ENCODE measurements at regions not wholly inside any gene's neighbourhood (a gene's known extent, or its start where the extent isn't known, plus 50 kb on each side); places are given as distances from the start of the nearest gene placed in this dataset.
"Not testable (repeated sequence)": the region's sequence is repeated elsewhere in the genome, so short reads cannot be mapped to it uniquely, and the experiment has no call there.

DNA sequence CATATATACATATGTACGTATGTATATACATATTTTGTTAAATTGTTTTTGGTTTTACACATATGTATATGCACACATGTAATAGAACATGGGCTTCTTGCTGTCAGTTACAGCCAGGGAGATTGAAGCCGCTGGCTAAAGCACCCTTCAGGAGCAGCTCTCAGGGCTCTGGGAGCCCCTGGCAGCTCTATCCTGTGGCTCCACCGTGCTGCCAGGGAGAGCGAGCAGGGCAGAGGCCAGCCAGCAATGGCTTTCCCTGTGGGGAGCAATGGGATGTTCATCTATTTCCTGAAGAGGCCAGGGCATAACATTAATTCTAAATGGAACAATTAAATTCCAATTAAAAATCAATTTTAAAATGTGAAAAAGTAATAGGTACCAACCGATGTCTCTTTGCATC, 102.9 kb downstream of the PSMG1 start:
- no peak for DNase-seq

DNA sequence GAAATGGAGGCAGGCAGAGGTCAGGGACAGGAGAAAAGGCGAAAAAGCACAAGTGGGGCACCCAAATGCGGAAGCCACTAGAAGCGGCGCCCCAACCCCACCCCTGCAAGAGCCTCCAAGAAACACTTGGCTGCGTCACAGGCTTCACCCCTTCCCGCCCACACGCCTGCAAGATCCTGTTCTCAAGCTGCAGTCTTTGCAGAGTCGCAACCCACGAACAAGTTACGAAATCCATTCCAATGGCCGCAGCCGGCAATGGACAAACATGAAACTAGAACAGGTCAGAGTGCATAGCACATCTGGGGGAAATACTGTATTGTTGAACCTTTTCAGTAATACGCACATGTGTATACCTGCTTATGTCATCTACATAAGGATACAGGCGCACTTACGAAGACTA, 103.6 kb downstream of the PSMG1 start:
- DNase-seq, result peak; percentile 98

DNA sequence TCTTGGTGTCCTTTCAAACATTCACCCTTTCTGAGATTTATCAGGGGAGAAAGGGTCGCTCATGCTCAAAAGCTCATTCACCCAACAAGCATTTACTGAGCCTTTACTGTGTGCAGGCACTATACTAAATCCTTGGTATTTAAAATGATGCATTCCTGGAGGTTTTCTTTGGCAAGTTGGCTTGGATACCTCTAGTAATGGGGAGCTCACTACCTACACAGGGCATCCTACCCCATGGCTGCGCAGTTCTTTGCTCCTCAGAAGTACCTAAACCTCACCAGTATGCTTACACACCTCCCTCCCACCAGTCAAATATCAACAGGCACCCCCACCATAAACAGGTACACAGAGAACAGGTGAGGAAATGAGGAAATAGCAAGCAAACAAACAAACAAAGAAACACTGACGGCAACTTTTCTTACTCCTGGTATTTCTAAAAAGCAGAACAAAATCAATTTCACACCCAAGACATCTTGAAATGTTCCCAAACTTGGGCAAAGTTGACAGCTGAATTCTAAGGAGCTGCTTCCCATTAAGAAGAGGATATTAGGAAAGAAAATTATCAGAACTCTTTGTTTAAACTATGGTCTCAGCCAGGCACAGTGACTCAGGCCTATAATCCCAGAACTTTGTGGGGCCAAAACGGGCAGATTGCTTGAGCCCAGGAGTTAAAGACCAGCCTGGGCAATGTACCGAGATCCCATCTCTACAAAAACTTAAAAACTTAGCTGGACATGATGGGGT, 104.8 kb downstream of the PSMG1 start:
- DNase-seq, result no peak

DNA sequence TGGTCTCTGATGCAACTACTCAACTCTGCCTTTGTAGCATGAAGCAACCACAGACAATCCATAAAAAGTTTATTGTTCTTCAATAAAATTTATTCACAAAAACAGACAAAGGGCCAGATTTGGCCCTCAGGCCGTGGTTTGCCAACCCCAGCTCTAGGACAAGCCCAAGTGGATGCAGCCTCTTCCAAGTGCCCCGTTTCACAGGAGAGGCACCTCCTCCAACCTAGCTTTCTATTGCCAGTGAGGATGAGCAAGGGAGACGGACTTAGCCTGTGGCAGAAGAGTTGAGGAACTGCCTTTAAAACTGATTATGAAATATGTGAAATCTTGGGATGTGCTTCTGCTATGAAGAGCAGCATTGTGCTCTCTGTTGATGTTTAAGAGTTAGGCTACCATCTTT, 105.4 kb downstream of the PSMG1 start:
- peak; percentile 73 for DNase-seq

DNA sequence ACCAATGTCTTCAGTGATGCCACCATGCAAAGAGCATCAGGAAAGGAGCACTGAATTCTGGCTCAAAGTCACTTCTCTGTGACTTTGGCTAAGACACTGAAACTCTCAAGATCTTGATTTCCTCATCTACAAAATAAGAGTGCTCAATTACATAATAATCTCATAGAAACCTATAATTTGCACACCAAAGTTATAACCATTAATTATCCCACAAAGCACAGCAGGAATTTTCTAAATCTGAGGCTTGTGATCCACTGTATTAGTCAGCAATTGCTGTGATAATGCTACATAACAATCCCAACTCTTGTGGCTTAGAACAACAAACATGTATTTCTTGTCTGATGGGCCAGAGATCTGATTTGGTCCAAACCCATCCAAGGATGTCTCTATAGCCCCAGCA, 108.7 kb downstream of the PSMG1 start:
- no peak for DNase-seq

DNA sequence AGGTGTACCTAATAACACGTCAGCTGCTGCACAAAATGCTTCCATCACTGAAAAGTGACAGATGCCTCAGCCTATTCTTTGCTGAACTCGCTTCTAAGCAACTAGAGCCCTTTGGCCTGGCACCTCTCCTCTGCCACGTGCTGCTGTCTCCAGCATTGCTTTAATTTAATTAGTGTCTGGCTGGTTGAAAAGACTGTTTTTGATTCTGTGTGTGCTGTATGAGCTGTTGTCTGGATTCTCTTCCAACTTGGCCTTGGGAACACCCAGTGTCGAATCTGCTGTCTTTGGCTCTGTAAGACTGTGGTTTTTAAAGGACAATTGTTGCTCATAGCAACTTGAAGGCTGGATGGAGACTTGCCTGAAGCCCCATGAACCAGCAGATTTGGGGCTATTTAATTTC, 109.5 kb downstream of the PSMG1 start:
- no peak for DNase-seq

DNA sequence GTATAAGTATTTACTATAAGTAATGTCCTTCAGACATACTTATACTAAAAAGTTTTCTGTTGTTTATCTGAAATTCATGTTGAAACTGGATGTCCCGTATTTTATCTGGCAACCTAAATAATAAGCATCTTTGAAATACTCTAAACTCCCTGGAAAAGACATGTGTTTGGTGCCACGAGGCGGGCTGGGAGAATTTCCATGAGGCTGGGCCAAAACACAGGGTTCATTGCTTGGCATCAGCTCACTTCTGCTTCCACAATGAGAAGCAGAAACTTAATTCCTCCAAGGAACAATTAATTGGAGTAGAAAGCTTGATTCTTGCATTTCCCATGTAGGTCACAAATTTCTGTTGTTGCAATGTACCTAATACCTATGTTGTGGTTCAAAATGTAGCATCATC, 110.2 kb downstream of the PSMG1 start:
- no peak for DNase-seq

DNA sequence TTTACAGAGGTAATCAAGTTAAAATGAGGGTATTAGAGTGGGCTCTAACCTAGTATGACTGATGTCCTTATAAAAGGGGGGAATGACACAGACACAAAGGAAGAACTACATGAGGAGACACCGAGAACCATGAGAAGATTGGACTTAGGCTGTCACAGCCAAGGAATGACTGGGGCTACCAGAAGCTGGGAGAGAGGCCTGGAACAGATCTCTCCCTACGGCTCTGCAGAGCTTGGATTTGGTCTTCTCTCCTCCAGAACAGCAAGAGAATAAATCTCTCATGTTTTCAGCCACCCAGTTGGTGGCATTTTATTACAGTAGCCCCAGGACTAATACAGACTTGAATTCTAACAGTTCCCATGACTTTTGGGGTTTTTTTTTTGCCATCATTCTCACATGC, 110.8 kb downstream of the PSMG1 start:
- DNase-seq, result no peak

DNA sequence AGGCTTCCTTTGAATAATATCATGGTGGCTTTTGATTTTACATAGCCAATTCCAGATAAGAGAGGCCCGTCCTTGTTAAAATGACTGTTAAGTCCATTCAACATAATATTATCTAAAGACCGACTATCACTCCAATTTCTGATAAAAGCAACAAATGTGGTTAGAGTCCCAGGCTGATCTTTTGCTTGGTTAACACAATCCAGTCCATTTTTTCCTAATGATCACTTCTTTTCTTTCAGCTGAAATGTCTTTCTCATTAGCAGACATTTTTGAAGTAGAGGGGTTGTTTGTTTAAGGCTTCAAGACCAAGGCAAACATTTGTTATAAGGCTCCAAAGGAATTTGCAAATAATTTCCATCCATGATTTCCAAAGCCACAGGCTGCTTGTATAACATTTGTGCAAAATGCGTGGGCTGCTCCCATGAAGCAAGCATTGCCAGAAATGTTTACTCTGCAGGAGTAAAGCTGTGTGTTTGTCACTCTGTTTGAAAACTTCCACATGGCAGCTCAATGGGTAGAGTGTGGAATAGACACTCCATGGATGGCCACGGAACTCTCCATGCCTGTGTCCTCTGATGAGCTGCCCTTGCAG, 111.5 kb downstream of the PSMG1 start:
- no peak for DNase-seq

DNA sequence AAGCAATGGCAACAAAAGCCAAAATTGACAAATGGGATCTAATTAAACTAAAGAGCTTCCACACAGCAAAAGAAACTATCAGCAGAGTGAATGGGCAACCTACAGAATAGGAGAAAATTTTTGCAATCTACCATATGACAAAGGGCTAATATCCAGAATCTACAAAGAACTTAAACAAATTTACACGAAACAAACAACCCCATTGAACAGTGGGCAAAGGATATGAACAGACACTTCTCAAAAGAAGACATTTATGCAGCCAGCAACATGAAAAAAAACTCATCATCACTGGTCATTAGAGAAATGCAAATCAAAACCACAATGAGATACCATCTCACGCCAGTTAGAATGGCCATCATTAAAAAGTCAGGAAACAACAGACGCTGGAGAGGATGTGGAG, 113.4 kb downstream of the PSMG1 start:
- DNase-seq, result not testable (repeated sequence)

DNA sequence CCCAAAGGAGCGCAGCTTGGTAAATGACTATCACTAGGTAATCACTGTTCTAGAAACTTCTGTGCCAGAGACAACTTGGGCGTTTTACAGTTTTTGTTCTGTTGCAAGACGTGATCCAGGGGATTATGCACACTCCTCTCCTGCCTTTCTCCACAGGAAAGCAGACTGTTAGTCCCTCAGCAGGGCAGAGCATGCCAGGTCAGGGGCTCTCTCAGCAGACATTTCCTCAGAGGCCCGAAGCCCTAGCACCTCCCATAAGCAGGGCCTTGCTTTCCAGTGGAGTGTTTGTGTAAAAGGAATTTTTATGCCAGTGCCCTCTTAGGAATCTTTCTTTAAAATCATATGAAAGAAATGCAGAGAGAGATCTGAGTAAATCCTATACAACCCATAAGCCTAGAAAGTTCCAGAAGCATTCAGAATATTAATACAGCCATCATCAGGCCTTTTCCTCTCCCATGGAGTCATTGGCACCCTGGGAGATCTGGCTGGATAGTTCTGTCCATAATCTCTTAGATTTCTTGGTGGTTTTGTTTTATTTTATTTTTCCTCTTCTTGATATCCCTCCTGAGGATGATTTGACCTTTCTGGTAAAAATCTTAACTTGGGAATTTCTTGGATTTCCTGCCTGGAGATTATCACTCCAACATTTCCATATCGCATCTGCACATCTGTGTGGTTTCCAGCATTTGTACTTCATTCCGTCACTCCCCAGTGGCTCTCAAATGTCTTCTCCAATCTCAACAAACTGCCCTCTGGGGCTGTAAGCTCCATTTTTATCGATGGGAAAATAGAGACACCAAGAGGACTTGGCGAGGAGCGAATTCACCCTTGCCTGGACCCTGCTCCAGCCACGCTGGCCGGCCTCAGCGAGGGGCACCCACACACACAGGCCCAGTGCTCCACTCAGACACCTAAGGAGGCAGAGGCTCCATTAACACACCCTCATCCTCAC, 116.1 kb downstream of the PSMG1 start:
- DNase-seq, result no peak

DNA sequence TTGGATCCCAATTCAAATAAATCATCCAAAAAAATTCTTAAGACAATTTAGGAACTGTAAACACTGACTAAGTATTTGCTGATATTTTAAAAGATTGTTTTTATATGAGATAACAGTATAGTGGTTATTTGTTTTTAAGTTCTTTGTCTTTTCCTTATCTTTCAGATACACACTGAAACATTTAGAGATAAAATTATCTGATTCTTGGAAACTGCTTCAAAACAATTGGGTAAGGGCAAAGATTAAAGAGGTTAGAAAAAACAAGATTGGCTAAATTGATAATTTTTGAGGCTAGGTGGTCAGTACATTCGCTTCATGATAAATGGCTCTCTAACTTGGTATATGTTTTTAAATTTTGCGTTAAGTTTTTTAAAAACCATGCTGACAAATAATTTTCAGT, 117.3 kb downstream of the PSMG1 start:
- DNase-seq, result no peak

DNA sequence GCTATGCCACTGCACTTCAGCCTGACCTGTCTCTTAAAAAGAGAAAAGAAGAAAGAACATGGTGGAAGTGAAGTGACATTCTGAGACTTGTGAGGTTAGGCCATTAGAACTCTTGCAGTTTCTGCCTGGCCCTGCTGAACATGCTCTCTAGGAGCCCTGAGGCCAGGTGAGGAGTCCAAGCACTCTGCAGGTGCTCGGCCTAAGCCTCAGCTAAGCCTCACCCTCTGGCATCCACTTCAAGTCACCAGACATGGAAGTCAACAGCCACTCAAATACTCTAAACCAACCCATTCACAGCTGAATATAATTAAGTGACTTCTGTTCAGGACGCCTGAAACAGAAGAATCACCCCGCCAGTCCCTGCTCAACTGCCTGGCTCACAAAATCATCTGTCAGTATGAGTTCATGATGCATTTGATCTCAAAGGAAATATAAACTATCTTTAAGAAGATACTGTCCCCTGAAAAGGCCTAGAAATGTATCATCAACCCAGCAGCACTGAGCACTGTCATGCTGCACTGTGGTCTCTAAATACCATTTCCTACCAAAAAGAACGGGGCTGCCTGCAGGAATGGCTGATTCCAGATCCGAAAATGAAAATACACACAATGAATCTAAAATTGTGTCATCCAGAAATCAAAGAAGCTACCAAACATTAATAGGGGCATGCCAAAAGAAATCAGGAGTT, 118.8 kb downstream of the PSMG1 start:
- DNase-seq, result no peak

DNA sequence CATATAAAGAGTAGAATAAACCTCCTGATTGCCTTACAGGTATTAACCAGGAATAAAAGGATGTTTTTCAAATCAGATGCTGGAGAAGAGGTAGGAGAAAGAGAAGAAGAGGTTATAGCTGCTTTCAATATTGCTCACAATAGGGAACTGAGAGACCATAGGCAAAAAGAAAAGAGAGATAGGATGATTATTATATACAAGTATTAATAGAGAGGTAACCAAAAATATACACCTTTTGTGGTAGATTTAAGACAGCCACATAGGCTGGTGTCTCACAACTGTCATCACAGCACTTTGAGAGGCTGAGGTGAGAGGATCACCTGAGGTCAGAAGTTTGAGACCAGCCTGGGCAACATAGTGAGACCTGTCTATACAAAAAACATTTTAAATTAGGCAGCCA, 119.7 kb downstream of the PSMG1 start:
- no peak for DNase-seq

DNA sequence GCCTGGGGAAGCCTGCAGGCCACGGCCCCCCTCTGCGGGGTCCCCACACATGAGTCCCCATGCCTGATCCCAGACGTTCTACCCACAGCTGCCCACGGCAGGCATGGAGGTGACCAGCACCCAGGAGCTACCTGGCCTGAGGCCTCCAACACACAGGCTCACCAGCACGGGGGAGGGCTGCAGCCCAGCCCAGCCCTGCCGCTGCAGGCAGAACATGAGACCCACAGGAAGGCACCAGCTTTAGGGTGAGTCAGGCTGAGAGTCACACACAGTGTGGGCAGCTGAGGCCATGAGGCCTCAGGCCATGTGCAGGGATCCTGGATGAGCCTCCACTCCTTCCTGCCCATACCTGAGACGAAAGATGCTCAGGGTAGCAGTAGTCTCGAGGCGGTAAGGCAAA, 121.1 kb downstream of the PSMG1 start:
- DNase-seq, result no peak

DNA sequence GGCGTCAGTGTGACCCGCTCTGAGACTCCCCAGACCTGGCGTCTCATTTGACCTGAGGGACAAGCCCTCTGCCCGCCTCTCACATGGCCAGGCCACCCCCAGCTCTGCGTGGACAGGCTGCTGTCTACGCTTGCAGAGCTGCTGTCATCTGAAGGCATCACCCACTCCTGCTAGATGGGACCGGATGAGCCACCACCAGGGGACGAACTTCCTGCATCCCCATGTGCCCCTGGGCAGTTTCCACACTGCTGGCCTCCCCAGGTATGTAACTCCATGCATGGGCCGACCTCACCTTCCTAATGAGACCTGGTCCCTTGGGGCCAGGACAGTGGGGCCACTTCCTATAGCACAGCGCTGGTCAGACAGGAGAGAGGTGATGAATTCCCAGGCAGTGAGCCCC, 121.5 kb downstream of the PSMG1 start:
- DNase-seq, result no peak

DNA sequence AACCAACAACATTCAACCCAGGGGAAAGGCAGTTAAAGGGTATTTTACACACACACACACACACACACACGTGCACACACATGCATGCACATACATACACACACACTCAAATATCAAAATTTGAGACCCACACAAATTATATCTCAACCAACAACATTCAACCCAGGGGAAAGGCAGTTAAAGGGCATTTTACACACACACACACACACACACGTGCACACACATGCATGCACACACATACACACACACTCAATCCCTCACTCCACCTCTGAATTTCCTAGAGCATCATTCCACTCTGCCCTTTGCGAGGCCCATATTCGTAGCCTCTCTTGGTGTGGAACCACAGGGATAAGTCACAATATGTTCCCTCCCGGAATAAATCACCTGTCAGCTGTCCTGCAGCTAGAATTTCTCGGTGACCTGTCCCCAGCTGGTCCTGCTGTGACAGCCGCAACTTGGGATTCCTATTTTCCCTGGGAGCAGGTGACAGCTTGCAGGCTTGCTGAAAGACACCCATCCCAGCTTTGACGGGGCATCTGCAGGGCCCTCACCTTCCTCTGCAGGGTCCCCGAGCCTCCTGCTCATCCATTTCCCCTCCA, 122.7 kb downstream of the PSMG1 start:
- no peak for DNase-seq

DNA sequence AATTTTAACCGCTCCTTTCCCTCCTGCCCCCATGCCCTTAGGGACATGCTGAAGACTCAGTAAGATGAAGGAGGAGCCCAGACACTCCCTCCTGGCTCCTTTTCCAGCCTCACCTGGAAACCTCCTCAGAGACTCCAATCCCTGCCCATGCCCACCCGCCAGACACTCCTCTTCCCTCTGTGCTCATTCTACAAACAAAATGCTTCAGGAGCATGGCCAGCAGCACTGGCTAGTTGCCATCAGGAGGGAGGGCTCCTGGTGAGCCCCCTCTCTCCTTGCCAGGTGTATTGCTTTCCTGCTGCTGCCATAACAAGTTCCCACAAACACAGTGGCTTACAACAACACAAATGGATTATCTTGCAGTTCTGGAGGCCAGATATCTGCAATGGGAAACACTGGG, 126.1 kb downstream of the PSMG1 start:
- DNase-seq, result no peak

DNA sequence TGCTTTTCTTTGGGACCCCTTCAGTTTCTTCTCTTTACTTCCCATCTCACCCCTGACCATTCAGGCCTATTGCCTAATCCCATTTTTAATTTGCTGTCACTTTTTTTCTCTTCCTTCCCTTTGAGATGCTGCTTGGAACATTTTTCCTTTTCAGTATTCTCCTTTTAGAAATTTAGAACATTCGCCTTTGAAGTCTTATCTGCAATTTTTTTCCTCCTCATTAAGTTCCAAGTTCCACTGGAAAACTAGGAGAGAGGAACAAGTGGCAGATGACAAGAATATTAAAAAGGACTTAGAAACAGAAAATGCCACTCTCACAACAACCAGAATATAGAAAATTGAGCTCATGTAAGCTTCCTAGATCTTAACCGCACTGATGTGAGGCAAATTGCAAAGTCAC, 126.6 kb downstream of the PSMG1 start:
- no peak for DNase-seq

DNA sequence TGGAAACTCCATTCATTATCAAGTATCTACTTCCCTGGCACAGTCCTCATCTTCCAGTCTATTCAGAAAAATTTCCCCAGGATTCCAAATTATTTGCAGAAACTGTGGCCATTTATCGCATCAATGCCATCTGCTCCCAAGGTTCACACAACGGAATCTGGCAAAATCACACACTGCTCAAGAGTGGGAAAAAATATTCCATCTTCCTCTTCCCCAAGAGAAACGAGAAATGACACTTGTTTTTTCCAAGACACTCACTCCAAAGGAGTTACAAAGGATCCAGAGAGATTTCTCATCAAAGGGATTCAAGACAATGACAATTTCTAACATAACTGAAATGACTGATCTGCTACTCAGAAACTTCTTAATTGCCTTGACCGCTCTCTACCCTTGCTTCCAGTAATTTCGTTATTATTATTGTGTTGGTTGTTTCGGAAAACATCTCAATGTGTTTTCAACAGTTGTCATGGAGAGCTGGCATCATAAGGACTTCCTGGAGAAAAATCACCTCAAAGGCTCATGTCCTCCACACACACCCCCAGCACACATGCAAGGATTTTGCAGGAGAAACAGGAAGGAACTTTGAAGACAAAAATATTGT, 128.0 kb downstream of the PSMG1 start:
- DNase-seq, result no peak

DNA sequence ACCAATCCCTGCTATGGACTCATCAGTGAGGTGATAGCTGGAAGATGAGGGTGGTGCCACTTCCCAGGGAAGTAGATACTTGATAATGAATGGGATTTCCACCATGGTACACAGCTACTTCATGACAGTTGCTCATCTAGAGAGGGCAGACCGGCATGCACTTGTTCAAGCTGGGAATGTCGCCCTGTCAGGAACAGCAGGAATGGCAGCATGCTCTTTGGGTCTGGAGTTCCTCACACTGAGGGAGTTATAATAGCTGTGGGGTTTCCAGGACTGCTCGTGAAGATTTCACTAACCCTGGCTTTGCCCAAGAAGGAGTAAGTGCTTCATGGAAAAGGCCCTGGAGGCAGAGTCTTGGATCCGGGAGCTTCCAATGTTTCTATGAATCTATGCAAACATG, 129.2 kb downstream of the PSMG1 start:
- DNase-seq, result no peak

DNA sequence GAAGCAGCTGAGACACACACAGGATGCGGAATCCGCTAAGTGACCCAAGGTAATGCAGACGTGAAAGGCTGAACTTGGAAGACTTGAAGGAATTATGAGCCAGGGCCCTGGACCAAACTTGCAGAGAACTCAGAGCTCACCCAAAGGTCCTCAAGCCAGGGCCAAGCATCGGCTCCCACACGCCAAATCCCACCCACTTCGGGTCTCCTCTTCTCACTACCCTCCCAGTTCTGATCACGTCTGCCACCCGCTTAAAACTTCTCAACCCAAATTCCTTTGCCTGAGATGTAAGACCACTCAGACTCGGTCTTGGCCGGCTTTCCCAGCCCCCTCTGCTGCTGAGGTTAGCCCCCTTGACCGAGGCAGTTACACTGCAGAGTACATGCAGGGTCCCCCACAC, 130.1 kb downstream of the PSMG1 start:
- DNase-seq, result no peak

DNA sequence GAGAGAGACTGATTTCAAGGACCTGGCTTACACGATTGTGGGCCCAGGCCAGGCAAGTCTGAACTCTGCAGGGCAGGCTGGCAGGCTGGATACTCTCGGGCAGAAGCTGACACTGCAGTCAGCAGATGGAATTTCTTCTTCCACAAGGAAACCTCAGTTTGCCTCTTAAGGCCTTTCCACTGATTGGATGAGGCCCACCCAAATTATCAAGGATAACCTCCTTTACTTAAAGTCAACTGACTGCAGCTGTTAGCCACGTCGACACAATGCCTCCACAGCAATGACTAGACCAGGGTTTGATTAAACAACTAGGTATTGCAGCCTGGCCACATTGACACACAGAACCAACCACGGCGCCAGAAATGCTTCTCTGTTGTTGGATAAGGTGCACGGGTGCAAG, 130.5 kb downstream of the PSMG1 start:
- DNase-seq, result no peak

Data from MV-4-11 (cell line).